Neutrophil (primary cell): ENCODE measurements at regions not wholly inside any gene's neighbourhood (a gene's known extent, or its start where the extent isn't known, plus 50 kb on each side); places are given as distances from the start of the nearest gene placed in this dataset.

ENCODE experiments used
- H3K27ac ChIP-seq: fragments of 200-600 bp; sonication (generic); 2 replicates; pipeline ENCODE4 v1.5.1; 2016; ENCODE audit warnings: mild to moderate bottlenecking, moderate library complexity
- H3K27me3 ChIP-seq: fragments of 200-600 bp; sonication (generic); 2 replicates; pipeline ENCODE4 v1.6.0; 2016; ENCODE audit warnings: mild to moderate bottlenecking
- H3K36me3 ChIP-seq: fragments of 200-600 bp; sonication (generic); 2 replicates; pipeline ENCODE4 v1.5.1; 2017
- H3K4me1 ChIP-seq, 2 experiments: fragments of 200-600 bp in 1 of 2; sonication (generic) in 1 of 2; 1 replicate in 1 of 2; 2 replicates in 1 of 2; pipeline versions ENCODE4 v1.5.1 to v1.6.1; 2013 to 2016; ENCODE audit warnings: low read depth in 1 of 2, low read length in 1 of 2, mild to moderate bottlenecking in 1 of 2, moderate library complexity in 1 of 2; ENCODE audit not compliant: control insufficient read depth in 1 of 2, insufficient read depth in 1 of 2
- H3K4me3 ChIP-seq, 2 experiments: fragments of 200-600 bp in 1 of 2; sonication (generic) in 1 of 2; 1 replicate in 1 of 2; 2 replicates in 1 of 2; pipeline ENCODE4 v1.5.1; 2013 to 2016; ENCODE audit warnings: low read depth in 1 of 2, low read length in 1 of 2, mild to moderate bottlenecking in 1 of 2, moderate library complexity in 1 of 2
- H3K9me3 ChIP-seq: fragments of 200-600 bp; sonication (generic); 2 replicates; pipeline ENCODE4 v1.5.1; 2016
- TF ChIP-seq, protein P1 (sequence below): fragments of 200-600 bp; sonication (generic); IDR thresholded peaks from 2 replicates; pipeline ENCODE4 v1.5.1; 2016; ENCODE audit warnings: antibody characterized with exemption

DNA sequence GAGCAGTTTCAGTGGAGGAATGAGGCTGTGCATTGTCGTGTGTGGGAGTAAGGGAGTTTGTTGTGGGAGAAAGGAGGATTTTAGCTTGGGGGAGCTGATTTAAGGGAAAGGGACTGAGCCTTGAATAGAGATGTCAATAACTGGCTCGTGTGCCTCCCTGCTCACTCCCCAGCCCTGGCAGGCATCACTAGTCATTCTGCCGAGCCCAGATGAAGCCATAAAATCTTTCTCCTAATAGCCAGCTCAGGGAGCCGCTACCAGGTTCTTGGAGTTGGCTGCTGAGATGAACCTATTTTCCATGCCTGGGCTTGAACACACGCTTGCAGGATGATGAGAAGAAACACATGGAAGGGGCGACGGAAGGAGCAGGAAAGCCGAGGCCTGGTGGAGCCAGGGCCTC, 65.0 kb upstream of the POU3F1 start:
- Histone ChIP-seq H3K9me3 (no peaks in the 10 kb centered on the region), H3K4me3 (no peak overlapping the region), H3K4me1 (no peaks in the 10 kb centered on the region), H3K27me3 (no peaks in the 10 kb centered on the region), H3K36me3 (no peaks in the 10 kb centered on the region), H3K27ac (no peak overlapping the region)
- TF ChIP-seq, protein P1, sequence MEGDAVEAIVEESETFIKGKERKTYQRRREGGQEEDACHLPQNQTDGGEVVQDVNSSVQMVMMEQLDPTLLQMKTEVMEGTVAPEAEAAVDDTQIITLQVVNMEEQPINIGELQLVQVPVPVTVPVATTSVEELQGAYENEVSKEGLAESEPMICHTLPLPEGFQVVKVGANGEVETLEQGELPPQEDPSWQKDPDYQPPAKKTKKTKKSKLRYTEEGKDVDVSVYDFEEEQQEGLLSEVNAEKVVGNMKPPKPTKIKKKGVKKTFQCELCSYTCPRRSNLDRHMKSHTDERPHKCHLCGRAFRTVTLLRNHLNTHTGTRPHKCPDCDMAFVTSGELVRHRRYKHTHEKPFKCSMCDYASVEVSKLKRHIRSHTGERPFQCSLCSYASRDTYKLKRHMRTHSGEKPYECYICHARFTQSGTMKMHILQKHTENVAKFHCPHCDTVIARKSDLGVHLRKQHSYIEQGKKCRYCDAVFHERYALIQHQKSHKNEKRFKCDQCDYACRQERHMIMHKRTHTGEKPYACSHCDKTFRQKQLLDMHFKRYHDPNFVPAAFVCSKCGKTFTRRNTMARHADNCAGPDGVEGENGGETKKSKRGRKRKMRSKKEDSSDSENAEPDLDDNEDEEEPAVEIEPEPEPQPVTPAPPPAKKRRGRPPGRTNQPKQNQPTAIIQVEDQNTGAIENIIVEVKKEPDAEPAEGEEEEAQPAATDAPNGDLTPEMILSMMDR = no peak

DNA sequence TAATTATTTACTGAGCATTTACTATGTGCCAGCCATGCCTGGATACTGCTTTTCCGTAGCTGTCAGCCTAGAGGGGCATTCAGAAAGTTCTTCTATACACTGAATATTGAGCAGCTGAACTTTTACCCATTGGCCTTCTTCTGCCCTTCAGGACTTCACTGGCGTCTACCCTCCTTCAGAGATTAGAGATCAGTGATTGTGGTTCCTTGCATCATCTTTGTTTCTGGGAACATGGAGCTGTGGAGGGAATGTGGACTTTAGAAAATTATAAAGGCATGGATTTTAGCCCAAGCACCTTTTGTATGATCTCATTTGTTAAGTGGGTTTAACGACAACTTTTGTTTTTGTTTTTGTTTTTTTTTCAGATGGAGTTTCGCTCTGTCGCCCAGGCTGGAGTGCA, 58.7 kb upstream of the POU3F1 start:
- no peaks in the 10 kb centered on the region for H3K36me3 ChIP-seq
- H3K9me3 ChIP-seq = no peaks in the 10 kb centered on the region
- no peaks in the 10 kb centered on the region for H3K4me1 ChIP-seq
- no peak overlapping the region for H3K27ac ChIP-seq
- TF ChIP-seq, protein P1 = no peak
- H3K27me3 ChIP-seq = peaks cover 14% of the 10 kb centered on the region
- H3K4me3 ChIP-seq = no peak overlapping the region

DNA sequence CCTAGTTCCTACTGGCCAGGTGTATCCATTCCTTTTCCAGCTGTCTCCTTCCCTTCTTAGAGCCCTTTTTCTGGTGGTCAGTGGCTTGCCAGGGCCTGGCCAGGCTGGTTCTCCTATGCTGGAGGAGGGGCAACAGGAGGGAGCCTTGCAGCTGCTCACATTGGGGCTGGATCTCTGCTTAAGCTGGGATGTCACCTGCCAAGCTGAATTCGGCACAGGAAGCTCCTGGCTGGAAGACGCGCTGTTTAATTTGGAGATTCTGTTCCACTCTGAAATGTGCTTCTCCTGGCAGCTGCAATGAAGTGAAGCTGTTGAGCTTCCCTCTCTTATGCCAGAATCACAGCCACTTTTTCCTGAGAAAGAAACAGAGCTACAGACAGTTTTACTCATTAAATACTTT, 56.0 kb upstream of the POU3F1 start:
- TF ChIP-seq, protein P1 = no peak
- H3K9me3 ChIP-seq = no peaks in the 10 kb centered on the region
- H3K27ac ChIP-seq = no peak overlapping the region
- H3K36me3 ChIP-seq = no peaks in the 10 kb centered on the region
- peaks cover 14% of the 10 kb centered on the region for H3K27me3 ChIP-seq
- H3K4me3 ChIP-seq = no peak overlapping the region
- no peaks in the 10 kb centered on the region for H3K4me1 ChIP-seq

DNA sequence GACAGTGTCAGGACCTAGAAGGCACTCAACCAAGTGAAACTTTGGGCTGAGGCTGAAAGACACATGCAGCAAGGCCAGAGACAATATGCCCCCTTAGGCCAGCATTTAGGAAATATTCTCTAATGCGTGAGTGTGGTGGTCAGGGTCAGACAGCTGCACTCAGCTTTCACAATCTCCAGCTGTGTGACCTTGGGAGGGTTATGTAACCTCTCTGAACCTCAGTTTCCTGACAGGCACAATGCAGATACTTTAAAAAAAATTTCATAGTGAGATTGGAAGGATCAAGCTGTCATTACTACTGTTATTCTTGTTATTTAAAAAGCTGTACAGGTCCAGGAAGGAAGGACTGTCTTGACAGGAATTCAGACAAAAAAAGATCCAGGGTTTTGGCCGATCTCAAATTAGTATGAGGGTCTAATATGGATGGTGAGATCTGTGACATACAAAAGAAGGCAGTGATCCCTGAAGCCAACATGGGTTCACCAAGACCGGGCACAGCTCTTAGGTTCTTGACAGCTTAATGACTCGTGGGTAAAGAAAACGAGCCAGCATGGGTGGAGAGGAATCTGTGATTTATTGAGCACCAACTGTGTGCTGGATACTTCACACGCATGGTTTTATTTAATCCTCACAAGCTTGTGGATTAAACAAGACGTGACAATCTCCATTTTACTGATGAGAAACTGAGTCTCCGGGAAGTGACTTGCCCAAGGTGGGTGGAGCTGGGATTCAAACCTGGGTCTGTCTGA, 54.6 kb upstream of the POU3F1 start:
- Histone ChIP-seq H3K27me3 (peaks cover 14% of the 10 kb centered on the region), H3K4me3 (no peak overlapping the region), H3K9me3 (no peaks in the 10 kb centered on the region), H3K4me1 (no peaks in the 10 kb centered on the region), H3K36me3 (no peaks in the 10 kb centered on the region), H3K27ac (no peak overlapping the region)
- TF ChIP-seq, protein P1 = no peak

DNA sequence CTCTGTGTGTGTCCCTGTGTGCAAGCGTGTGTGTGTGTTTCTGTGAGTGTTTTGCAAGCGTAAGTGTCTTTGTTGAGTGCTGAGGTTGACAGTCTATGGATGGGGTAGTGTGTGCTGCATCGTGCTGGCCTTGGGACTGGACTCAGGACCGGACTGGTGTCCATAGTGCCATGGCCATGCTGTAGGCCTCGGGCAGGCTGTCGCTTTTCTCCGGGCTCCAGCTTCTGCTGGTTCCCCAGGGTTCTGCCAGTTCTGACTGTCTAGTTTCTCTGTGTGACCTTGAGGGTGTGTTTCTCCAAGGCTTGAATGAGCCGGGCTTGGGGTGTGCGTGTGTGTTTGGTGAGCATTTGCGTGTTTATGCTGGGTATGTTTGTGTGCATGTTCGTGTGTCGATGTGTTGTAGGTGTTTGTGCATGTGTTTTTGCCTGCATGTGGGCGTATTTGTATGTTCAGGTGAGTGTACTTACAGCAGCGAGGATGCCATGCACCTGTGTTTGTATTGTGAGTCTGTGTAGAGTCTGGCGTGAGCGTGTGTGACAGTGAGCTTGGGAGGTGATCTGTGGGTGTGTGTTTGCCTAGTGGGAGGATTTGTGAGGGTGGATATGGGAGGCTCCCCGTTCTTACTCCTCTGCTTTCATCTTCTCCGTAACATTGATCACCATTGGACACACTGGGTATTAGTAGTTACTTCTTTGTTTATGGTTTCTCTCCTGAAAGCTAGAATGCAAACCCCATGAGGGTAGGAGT, 51.7 kb upstream of the POU3F1 start:
- no peak overlapping the region for H3K27ac ChIP-seq
- no peak overlapping the region for H3K4me3 ChIP-seq
- H3K36me3 ChIP-seq = no peaks in the 10 kb centered on the region
- H3K27me3 ChIP-seq = peaks cover 26% of the 10 kb centered on the region
- no peaks in the 10 kb centered on the region for H3K9me3 ChIP-seq
- peaks cover 0 to 3% of the 10 kb centered on the region in 2 experiments for H3K4me1 ChIP-seq
- TF ChIP-seq, protein P1 = no peak
